ENCODE measurements at regions not wholly inside any gene's neighbourhood (a gene's known extent, or its start where the extent isn't known, plus 50 kb on each side); places are given as distances from the start of the nearest gene placed in this dataset.

DNA sequence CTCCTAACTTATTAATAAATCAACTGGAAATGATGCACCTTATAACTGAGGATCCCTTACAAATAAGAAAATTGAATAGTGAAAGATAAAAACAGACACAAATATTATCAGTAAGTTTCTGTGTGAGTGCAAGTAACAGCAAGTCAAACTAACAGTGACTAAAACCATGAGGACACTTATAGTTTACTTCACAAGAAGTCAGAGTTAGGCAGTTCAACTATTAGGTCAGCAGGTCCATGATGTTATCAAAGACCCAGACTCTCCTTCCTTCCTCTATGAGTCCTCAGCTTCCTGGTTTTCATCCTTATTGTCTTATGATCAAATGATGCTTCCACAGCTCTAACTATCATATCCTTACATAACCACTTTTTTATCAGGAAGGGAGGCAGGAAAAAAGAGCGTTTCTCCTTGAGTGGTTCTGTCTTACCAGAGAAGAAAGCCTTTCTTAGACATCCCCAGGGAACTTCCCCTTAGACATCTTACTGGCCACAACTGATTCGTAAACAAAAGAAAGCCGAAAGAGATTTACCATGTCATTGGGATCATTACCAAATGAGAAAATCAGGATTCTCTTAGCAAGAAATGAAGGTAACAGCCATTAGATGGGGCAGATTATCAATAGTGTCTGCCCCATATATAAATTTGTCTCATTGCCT, 114.3 kb upstream of the LRFN2 start:
- no peak for DNase-seq (ENCODE audit: low spot score in 2 of 2, unreplicated experiment in 2 of 2)
- no peaks in the 10 kb centered on the region for H3K36me3 Mint-ChIP-seq
- H3K4me1 Mint-ChIP-seq = no peaks in the 10 kb centered on the region
- TF ChIP-seq, protein P1, sequence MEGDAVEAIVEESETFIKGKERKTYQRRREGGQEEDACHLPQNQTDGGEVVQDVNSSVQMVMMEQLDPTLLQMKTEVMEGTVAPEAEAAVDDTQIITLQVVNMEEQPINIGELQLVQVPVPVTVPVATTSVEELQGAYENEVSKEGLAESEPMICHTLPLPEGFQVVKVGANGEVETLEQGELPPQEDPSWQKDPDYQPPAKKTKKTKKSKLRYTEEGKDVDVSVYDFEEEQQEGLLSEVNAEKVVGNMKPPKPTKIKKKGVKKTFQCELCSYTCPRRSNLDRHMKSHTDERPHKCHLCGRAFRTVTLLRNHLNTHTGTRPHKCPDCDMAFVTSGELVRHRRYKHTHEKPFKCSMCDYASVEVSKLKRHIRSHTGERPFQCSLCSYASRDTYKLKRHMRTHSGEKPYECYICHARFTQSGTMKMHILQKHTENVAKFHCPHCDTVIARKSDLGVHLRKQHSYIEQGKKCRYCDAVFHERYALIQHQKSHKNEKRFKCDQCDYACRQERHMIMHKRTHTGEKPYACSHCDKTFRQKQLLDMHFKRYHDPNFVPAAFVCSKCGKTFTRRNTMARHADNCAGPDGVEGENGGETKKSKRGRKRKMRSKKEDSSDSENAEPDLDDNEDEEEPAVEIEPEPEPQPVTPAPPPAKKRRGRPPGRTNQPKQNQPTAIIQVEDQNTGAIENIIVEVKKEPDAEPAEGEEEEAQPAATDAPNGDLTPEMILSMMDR (IDR thresholded peaks at IDR 0.05; ENCODE audit: unreplicated experiment) = no peak
- peaks cover 63% of the 10 kb centered on the region for H3K27me3 Mint-ChIP-seq (ENCODE audit: low read depth)
- no peak overlapping the region for H3K4me3 Mint-ChIP-seq
- no peaks in the 10 kb centered on the region for H3K9me3 Mint-ChIP-seq
- no peak overlapping the region for H3K27ac Mint-ChIP-seq

DNA sequence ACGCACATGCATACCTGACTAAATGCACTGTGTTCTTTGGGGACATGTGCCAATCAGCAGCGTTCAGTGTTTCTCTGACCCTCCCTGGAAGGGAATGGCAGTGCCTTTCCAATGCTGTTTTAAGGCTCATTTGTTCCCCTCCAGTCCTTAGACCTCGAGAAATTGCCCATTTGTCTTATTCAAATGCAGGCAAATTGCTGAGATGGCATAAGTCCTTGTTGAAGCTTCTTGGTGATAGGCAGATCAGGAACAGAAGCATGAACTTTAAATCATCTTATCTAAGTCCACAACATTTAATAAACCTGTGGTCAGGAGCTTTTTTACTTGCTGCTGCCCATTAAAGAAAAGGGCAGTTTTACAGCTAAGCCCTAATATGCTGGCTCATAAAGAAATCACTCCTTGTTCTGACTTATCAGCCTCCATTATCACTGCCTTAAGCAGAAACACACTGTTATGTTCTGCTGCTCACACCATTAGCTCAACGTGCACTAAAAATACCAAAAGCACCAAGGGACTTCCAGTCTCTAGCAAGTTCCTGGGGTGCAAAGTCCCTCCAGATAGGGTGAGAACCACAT, 112.9 kb upstream of the LRFN2 start:
- Mint-ChIP-seq H3K27me3 (ENCODE audit: low read depth) (peaks cover 68% of the 10 kb centered on the region), H3K4me3 (no peak overlapping the region), H3K4me1 (no peaks in the 10 kb centered on the region), H3K27ac (no peak overlapping the region), H3K9me3 (no peaks in the 10 kb centered on the region), H3K36me3 (no peaks in the 10 kb centered on the region)
- DNase-seq (ENCODE audit: low spot score in 2 of 2, unreplicated experiment in 2 of 2) = no peak
- TF ChIP-seq, protein P1 (IDR thresholded peaks at IDR 0.05; ENCODE audit: unreplicated experiment) = no peak

DNA sequence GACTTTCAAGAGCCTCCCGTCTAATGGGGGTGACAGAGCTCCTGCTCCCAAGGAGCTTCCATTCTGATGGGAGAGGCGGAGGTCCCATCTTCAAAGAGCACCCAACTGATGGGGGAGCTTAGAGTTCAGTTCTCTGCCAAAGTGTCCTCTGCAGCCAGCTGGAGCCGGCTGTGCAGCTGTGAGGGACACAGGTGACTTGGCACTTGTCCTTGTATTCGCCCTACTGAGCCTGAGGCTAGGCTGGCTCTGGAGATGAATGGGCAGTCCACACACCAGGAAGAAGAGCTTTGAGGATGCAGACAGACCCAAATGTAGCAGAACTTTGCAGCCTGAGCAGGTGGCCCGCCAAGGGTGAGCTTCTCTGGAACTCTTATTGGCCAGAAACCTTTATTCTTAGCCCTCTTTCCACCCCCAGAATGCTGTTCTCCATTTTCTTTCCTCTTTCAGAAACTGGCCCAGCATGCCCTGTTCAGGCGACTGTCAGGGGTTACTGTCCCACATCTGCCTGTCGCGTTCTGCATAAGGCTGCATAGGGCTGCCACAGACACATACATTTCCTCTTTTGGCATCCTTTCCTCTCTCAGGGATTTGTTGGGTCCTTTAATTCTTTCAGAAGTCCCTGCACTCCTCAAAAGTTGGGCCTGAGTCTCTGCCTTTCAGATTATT, 108.7 kb upstream of the LRFN2 start:
- Mint-ChIP-seq H3K4me3 (no peak overlapping the region), H3K36me3 (no peaks in the 10 kb centered on the region), H3K27me3 (ENCODE audit: low read depth) (peaks cover 32% of the 10 kb centered on the region), H3K4me1 (no peaks in the 10 kb centered on the region), H3K27ac (no peak overlapping the region), H3K9me3 (no peaks in the 10 kb centered on the region)
- TF ChIP-seq, protein P1 (IDR thresholded peaks at IDR 0.05; ENCODE audit: unreplicated experiment) = no peak
- no peak for DNase-seq (ENCODE audit: low spot score in 2 of 2, unreplicated experiment in 2 of 2)

DNA sequence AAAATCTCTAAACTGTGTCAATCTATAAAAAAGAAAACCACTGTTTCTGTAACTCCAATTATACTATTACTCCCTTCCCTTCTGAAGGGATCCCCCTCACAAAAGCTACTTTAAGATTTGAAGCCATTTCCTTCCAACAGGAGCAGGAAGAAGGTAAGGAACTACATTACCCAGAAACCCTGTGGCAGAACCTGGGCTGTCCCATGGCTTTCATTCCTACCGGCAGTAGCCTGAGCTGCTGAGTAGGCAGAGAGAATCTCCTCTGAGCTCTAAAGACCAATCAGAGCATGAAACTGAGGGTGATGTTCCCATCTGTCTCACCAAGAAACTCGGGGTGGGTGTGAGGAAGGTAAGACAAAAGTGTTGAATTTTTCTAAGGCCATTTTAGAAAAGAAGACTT, 108.0 kb upstream of the LRFN2 start:
- H3K4me1 Mint-ChIP-seq = no peaks in the 10 kb centered on the region
- TF ChIP-seq, protein P1 (IDR thresholded peaks at IDR 0.05; ENCODE audit: unreplicated experiment) = no peak
- H3K4me3 Mint-ChIP-seq = no peak overlapping the region
- no peak for DNase-seq (ENCODE audit: low spot score in 2 of 2, unreplicated experiment in 2 of 2)
- no peaks in the 10 kb centered on the region for H3K36me3 Mint-ChIP-seq
- peaks cover 26% of the 10 kb centered on the region for H3K27me3 Mint-ChIP-seq (ENCODE audit: low read depth)
- H3K27ac Mint-ChIP-seq = no peak overlapping the region
- H3K9me3 Mint-ChIP-seq = no peaks in the 10 kb centered on the region

DNA sequence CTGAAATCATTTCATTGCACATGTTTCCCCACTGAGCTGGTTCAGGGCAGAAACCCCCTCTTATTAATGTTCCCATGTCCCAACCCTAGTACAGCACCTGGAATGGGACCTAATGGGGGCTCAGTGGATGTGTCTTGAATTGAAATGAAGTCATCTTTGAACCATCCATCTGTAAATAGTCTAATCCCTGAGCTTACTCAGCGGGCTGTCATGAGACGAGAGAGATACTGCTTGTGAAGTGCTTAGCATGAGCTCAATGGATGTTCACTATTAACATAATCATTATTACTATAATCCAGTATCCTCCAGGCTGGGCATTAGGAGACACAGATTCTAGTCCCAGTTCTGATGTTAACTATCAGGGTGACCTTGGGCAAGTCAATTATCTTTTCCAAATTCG, 106.6 kb upstream of the LRFN2 start:
- Mint-ChIP-seq H3K4me1 (no peaks in the 10 kb centered on the region), H3K4me3 (no peak overlapping the region), H3K36me3 (no peaks in the 10 kb centered on the region), H3K27me3 (ENCODE audit: low read depth) (peaks cover 23% of the 10 kb centered on the region), H3K9me3 (no peaks in the 10 kb centered on the region), H3K27ac (no peak overlapping the region)
- TF ChIP-seq, protein P1 (IDR thresholded peaks at IDR 0.05; ENCODE audit: unreplicated experiment) = no peak
- no peak for DNase-seq (ENCODE audit: low spot score in 2 of 2, unreplicated experiment in 2 of 2)
